Body of pancreas (tissue), 4 donors: ENCODE measurements at regions not wholly inside any gene's neighbourhood (a gene's known extent, or its start where the extent isn't known, plus 50 kb on each side); places are given as distances from the start of the nearest gene placed in this dataset.

Experiments
- POLR2A ChIP-seq, 3 donors: fragments of 450-650 bp; IDR thresholded peaks; one replicate each; pipeline ENCODE4 v1.6.1; 2016; ENCODE audit warnings: antibody characterized with exemption in 3 of 3, mild to moderate bottlenecking in 2 of 3
- TF ChIP-seq, protein P1 (sequence below), 7 experiments: fragments of 450-650 bp in 4 of 7; fragments of 200-600 bp in 3 of 7; sonication (generic) in 3 of 7; IDR thresholded peaks; one replicate each; pipeline ENCODE4 v1.5.1; 2016 to 2019; ENCODE audit warnings: antibody characterized with exemption in 7 of 7

- TF ChIP-seq, protein P1, sequence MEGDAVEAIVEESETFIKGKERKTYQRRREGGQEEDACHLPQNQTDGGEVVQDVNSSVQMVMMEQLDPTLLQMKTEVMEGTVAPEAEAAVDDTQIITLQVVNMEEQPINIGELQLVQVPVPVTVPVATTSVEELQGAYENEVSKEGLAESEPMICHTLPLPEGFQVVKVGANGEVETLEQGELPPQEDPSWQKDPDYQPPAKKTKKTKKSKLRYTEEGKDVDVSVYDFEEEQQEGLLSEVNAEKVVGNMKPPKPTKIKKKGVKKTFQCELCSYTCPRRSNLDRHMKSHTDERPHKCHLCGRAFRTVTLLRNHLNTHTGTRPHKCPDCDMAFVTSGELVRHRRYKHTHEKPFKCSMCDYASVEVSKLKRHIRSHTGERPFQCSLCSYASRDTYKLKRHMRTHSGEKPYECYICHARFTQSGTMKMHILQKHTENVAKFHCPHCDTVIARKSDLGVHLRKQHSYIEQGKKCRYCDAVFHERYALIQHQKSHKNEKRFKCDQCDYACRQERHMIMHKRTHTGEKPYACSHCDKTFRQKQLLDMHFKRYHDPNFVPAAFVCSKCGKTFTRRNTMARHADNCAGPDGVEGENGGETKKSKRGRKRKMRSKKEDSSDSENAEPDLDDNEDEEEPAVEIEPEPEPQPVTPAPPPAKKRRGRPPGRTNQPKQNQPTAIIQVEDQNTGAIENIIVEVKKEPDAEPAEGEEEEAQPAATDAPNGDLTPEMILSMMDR (IDR thresholded peaks at IDR 0.05): no peak
- no peak for TF ChIP-seq POLR2A (IDR thresholded peaks at IDR 0.05)
Measured at GRCh38 chr16:62664566-62664965, 628.3 kb upstream of the CDH8 start.
